ENCODE measurements at regions not wholly inside any gene's neighbourhood (a gene's known extent, or its start where the extent isn't known, plus 50 kb on each side); places are given as distances from the start of the nearest gene placed in this dataset.

DNA sequence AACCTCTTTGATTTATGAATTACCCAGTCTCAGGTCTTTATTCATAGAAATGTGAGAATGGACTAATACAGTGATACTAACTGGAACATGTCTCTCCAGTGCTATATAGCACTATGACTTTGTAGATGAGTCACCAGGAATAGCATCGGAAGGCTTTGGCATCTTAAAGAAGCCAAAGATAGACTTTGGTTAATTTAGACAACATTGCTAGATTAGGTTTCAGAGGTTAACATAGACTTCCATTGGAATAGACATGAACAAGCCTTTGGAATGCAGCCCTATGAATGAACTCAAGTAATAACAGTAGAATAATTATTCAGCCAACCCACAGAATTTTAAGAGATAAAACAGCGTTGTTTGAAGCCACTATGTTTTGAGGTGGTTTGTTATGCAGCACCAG, 169.2 kb downstream of the HGF start:
- no peaks in the 10 kb centered on the region for H3F3A ChIP-seq (ENCODE audit: insufficient read depth)
- in situ Hi-C loops (cut with MboI), result no loop called here
- no peak overlapping the region for H3K9ac ChIP-seq
- H3K36me3 ChIP-seq (ENCODE audit: low read depth), result no peaks in the 10 kb centered on the region
- no peak overlapping the region for H2AFZ ChIP-seq
- no peaks in the 10 kb centered on the region for H3K79me2 ChIP-seq (ENCODE audit: insufficient read depth)
- H3K9me2 ChIP-seq (ENCODE audit: insufficient read depth), result no peaks in the 10 kb centered on the region
- no peaks in the 10 kb centered on the region for H3K27me3 ChIP-seq (replicated peaks; ENCODE audit: insufficient read depth)
- no peak overlapping the region for H3K4me3 ChIP-seq
- 66 to 67% methylated on average over 2 of the region's 2 CpGs for WGBS, 2 experiments (ENCODE audit: low coverage in 1 of 2, low lambda C conversion rate in 2 of 2, missing lambda C conversion rate in 2 of 2)
- peak; percentile 16 for DNase-seq
- no peaks in the 10 kb centered on the region for H4K20me1 ChIP-seq (ENCODE audit: insufficient read depth)
- no peaks in the 10 kb centered on the region for H3K4me1 ChIP-seq (ENCODE audit: insufficient read depth)
- H3K4me2 ChIP-seq (ENCODE audit: unreplicated experiment), result no peak overlapping the region
- H3K9me3 ChIP-seq (ENCODE audit: low read depth), result no peaks in the 10 kb centered on the region
- TF ChIP-seq EZH2 (IDR thresholded peaks at IDR 0.05; ENCODE audit: insufficient read depth, poor library complexity, severe bottlenecking), result no peak
- no peak for TF ChIP-seq EZH2phosphoT487 (IDR thresholded peaks at IDR 0.05; ENCODE audit: insufficient read depth, low read depth)
- no peak overlapping the region for H3K27ac ChIP-seq

DNA sequence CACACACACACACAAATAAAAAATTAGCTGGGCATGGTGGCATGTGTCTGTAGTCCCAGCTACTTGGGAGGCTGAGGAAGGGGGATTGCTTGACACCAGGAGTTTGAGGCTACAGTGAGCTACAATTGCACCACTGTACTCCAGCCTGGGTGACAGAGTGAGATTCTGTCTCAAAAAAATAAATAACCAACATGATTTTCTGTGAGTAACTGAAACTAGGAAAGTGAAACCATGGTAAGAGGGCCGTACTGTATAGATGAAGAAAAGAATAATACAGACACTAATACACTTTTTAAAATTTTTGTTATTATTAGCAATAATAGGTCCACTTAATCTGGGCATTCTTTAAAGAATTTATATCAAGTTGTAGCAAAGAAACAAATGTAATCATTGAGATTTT, 170.9 kb downstream of the HGF start:
- no peak overlapping the region for H3K27ac ChIP-seq
- no peaks in the 10 kb centered on the region for H3K36me3 ChIP-seq (ENCODE audit: low read depth)
- TF ChIP-seq EZH2phosphoT487 (IDR thresholded peaks at IDR 0.05; ENCODE audit: insufficient read depth, low read depth) (no peak), EZH2 (IDR thresholded peaks at IDR 0.05; ENCODE audit: insufficient read depth, poor library complexity, severe bottlenecking) (no peak)
- no peak for DNase-seq
- H3K4me2 ChIP-seq (ENCODE audit: unreplicated experiment), result no peak overlapping the region
- H3K9me2 ChIP-seq (ENCODE audit: insufficient read depth), result no peaks in the 10 kb centered on the region
- WGBS, 2 experiments (ENCODE audit: low coverage in 1 of 2, low lambda C conversion rate in 2 of 2, missing lambda C conversion rate in 2 of 2), result 70 to 77% methylated on average over 1 of the region's 1 CpG
- H3K4me3 ChIP-seq, result no peak overlapping the region
- no peaks in the 10 kb centered on the region for H3K9me3 ChIP-seq (ENCODE audit: low read depth)
- H2AFZ ChIP-seq, result peak overlapping the region; percentile 49; the same call in 1 of the 2 replicates
- no peaks in the 10 kb centered on the region for H4K20me1 ChIP-seq (ENCODE audit: insufficient read depth)
- in situ Hi-C loops (cut with MboI), result no loop called here
- no peaks in the 10 kb centered on the region for H3K27me3 ChIP-seq (replicated peaks; ENCODE audit: insufficient read depth)
- H3K79me2 ChIP-seq (ENCODE audit: insufficient read depth), result no peaks in the 10 kb centered on the region
- H3K9ac ChIP-seq, result no peak overlapping the region
- no peaks in the 10 kb centered on the region for H3K4me1 ChIP-seq (ENCODE audit: insufficient read depth)
- no peaks in the 10 kb centered on the region for H3F3A ChIP-seq (ENCODE audit: insufficient read depth)

DNA sequence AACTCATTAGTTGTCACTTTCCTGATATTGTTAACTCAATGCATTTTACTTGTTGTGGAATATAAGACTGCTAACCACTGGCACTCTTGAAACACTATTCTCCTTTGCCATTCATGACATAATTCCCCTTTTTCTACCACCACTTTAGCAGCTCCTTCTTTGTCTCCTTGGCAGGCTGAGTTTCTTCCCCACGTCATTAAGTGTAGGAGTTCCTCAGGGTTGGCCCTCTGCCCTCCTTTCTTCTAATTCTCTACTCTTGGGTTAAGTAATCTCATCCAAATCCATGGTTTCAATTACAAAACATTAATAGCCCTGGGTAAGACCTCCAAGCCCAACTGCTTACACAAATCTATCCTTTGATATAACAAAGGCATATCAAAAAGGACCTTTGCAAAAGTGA, 175.1 kb downstream of the HGF start:
- H3K79me2 ChIP-seq (ENCODE audit: insufficient read depth), result no peaks in the 10 kb centered on the region
- no peaks in the 10 kb centered on the region for H4K20me1 ChIP-seq (ENCODE audit: insufficient read depth)
- H3K4me3 ChIP-seq, result no peak overlapping the region
- H3K9me2 ChIP-seq (ENCODE audit: insufficient read depth), result no peaks in the 10 kb centered on the region
- in situ Hi-C loops (cut with MboI), result no loop called here
- H3K4me1 ChIP-seq (ENCODE audit: insufficient read depth), result no peaks in the 10 kb centered on the region
- H2AFZ ChIP-seq, result no peak overlapping the region
- no peaks in the 10 kb centered on the region for H3K9me3 ChIP-seq (ENCODE audit: low read depth)
- H3K9ac ChIP-seq, result no peak overlapping the region
- no peaks in the 10 kb centered on the region for H3F3A ChIP-seq (ENCODE audit: insufficient read depth)
- H3K36me3 ChIP-seq (ENCODE audit: low read depth), result no peaks in the 10 kb centered on the region
- WGBS, 2 experiments (ENCODE audit: low coverage in 1 of 2, low lambda C conversion rate in 2 of 2, missing lambda C conversion rate in 2 of 2), result 32 to 43% methylated on average over 1 of the region's 1 CpG
- no peak overlapping the region for H3K27ac ChIP-seq
- H3K4me2 ChIP-seq (ENCODE audit: unreplicated experiment), result no peak overlapping the region
- DNase-seq, result peak; percentile 53
- no peak for TF ChIP-seq EZH2phosphoT487 (IDR thresholded peaks at IDR 0.05; ENCODE audit: insufficient read depth, low read depth)
- no peaks in the 10 kb centered on the region for H3K27me3 ChIP-seq (replicated peaks; ENCODE audit: insufficient read depth)

DNA sequence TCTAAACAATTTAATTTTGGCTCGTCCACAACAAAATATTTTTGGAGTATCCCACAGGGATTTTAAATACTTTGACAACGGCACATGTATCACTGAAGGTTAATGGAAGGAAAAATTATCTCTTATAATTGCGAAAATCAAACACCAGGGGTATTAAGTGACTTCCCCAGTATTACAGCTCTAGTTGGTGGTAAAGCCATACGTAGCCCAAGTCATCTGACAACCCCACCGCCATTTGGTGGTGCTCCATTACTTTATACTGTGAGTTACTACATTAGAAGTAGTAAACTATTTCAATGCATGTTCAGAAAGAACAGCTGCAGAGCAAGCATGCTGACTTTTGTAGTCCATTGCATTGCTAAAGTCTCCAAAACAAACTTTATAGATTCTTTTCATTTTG, 179.7 kb downstream of the HGF start:
- Histone ChIP-seq H3F3A (ENCODE audit: insufficient read depth) (no peaks in the 10 kb centered on the region), H3K36me3 (ENCODE audit: low read depth) (no peaks in the 10 kb centered on the region), H3K27ac (no peak overlapping the region), H3K4me2 (ENCODE audit: unreplicated experiment) (no peak overlapping the region), H3K4me1 (ENCODE audit: insufficient read depth) (no peaks in the 10 kb centered on the region; the same call in 1 of the 2 replicates), H4K20me1 (ENCODE audit: insufficient read depth) (no peaks in the 10 kb centered on the region), H3K9me3 (ENCODE audit: low read depth) (no peaks in the 10 kb centered on the region), H3K9ac (no peak overlapping the region), H3K79me2 (ENCODE audit: insufficient read depth) (no peaks in the 10 kb centered on the region), H3K27me3 (replicated peaks; ENCODE audit: insufficient read depth) (no peaks in the 10 kb centered on the region), H3K9me2 (ENCODE audit: insufficient read depth) (no peaks in the 10 kb centered on the region; the same call in 1 of the 2 replicates), H2AFZ (peak overlapping the region; percentile 9; the same call in 1 of the 2 replicates), H3K4me3 (no peak overlapping the region)
- 30 to 33% methylated on average over 5 of the region's 5 CpGs for WGBS, 2 experiments (ENCODE audit: low coverage in 1 of 2, low lambda C conversion rate in 2 of 2, missing lambda C conversion rate in 2 of 2)
- in situ Hi-C loops (cut with MboI), result no loop called here
- TF ChIP-seq EZH2 (IDR thresholded peaks at IDR 0.05; ENCODE audit: insufficient read depth, poor library complexity, severe bottlenecking), result no peak
- TF ChIP-seq EZH2phosphoT487 (IDR thresholded peaks at IDR 0.05; ENCODE audit: insufficient read depth, low read depth), result no peak
- DNase-seq, result no peak

DNA sequence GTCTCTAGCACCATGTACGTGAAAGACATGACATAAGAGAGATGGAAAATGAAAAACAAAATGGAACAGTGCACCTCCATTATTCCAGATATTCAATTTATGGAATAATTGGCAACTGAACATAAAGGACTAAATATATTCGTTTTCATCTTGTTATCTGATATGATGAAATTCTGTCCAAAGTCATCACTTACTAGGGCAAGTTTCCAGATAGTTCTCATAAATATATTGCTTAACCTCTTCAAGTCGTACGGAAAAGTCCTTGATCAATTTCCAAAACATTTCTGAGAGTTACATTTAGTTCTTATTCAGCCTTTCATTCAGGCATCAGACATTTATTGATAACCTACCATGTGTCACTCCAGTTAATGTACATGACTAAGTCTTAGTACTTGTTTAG, 185.2 kb downstream of the HGF start:
- WGBS, 2 experiments (ENCODE audit: low coverage in 1 of 2, low lambda C conversion rate in 2 of 2, missing lambda C conversion rate in 2 of 2), result 38 to 45% methylated on average over 4 of the region's 4 CpGs
- Histone ChIP-seq H4K20me1 (ENCODE audit: insufficient read depth) (no peaks in the 10 kb centered on the region), H3K4me3 (no peak overlapping the region), H3F3A (ENCODE audit: insufficient read depth) (no peaks in the 10 kb centered on the region), H2AFZ (no peak overlapping the region), H3K4me2 (ENCODE audit: unreplicated experiment) (no peak overlapping the region), H3K9me3 (ENCODE audit: low read depth) (no peaks in the 10 kb centered on the region), H3K27me3 (replicated peaks; ENCODE audit: insufficient read depth) (no peaks in the 10 kb centered on the region), H3K9me2 (ENCODE audit: insufficient read depth) (no peaks in the 10 kb centered on the region; the same call in 1 of the 2 replicates), H3K79me2 (ENCODE audit: insufficient read depth) (no peaks in the 10 kb centered on the region), H3K4me1 (ENCODE audit: insufficient read depth) (peaks cover 5% of the 10 kb centered on the region; the same call in 1 of the 2 replicates), H3K27ac (no peak overlapping the region), H3K9ac (no peak overlapping the region), H3K36me3 (ENCODE audit: low read depth) (no peaks in the 10 kb centered on the region)
- in situ Hi-C loops (cut with MboI), result no loop called here
- TF ChIP-seq EZH2phosphoT487 (IDR thresholded peaks at IDR 0.05; ENCODE audit: insufficient read depth, low read depth), result no peak
- TF ChIP-seq EZH2 (IDR thresholded peaks at IDR 0.05; ENCODE audit: insufficient read depth, poor library complexity, severe bottlenecking), result no peak
- peak; percentile 10 for DNase-seq
